ENCODE measurements at regions not wholly inside any gene's neighbourhood (a gene's known extent, or its start where the extent isn't known, plus 50 kb on each side); places are given as distances from the start of the nearest gene placed in this dataset.

DNA sequence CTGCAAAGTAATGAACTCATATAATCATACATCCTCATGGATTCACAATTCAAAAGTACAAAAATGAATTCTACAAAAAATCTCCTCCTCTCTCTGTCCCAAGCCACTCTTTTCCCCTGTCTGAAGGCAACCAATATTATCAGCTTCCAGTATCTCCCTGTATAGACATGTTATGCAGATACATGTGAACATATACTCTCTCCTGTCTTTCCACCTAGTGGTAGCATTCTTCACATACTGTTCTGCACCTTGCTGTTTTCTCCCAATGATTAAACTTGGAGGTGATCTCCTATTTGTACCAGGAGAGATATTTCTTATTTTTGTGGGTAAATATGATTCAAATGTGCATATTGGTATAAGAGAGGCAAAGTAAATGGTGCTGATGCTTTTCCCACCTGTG lies 416.4 kb downstream of the EPM2A start:
- DNase-seq: no peak

DNA sequence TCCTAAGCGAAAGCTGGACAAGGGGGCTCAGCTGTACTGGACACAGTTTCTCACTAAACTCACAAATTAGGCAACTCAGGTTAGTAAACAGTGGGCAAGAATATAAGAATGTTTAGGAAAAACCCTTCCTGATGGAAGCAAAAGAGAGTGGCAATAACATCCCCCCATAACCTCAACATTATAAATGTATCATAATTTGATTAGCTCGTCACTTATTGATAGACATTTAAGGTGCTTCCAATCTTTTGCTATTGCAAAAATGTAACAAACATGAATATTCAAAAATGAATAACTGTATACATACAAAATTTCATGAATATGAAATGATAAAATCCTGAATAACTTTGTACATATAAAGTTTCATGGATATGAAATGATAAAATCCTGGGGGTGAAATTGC lies 415.7 kb downstream of the EPM2A start:
- DNase-seq: no peak

DNA sequence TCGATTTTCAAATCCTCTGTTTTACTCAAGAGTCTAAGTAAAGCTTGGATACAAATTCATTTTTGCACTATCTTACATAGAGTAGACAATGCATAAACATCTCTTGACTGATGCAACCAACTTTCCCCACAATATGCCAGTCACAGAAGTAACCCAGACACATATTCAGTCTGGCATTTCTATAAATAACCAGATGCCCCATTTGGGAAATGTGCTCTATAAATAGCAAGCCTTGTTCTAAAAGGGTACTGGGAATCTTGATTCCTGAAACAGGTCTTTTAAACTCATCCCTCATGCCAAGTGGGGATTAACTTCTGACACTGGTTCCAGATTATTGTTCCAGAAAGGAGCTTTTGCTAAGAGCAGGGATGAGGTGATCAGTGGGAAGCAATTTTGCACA lies 411.7 kb downstream of the EPM2A start:
- DNase-seq: no peak

DNA sequence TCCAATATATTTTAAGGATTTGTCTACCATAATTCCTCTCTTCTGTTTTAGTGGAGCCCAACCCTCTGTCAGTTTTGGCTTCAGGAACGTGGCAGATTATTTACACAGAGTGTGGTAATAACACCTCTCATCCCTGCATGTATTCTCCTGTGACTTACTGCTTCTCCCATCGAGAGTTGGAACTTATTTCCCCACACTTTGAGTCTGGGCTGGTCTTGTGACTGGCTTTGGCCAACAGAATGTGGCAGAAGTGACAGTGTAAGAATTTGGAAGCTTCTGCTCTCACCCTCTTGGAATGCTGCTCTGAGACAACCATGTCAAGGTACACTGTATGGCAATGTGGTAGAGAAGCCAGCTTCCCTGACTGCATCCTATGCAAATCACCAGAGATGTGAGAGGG lies 407.7 kb downstream of the EPM2A start:
- no peak for DNase-seq

DNA sequence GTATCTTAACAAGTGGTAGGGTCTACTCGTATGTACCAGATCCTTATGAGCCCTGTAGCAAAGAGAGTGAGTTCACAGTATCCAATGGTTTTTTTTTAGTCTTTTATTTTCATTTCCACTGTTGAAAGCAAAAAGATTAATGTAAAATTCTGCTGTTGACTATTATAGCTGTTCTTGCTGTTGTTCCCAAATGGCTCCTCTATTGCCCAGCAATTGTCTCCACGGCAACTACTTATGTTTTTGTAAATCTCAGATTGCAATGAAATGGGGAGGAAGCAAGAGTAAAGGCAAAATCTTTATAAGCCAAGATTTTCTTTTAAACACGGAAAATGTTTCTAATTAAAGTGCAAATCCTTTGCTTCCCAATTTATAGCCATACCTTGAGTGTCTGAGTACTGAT lies 406.1 kb downstream of the EPM2A start:
- DNase-seq: no peak

GRCh38 chr6:145331066-145331465 lies 404.3 kb downstream of the EPM2A start:
- DNase-seq: no peak

DNA sequence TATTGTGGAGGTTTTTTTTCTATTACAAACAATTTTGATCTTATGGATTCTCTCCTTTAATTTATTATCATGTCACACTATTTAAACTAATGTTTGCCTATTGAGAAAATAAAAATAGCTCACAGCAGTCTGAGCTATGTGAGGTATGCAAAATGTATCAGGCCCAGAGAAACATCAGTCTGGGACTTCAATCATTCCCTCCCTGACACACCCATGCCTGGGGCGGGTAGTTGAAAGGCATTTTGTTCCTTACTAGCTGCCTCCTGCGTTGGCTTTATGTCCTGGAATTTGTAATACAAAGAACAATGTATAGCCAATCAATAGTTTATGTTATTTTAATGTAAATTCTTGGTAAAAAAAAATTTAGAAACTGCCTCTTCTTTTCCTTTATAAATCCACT lies 403.3 kb downstream of the EPM2A start:
- DNase-seq: no peak

GRCh38 chr6:145336119-145336518 lies 399.2 kb downstream of the EPM2A start:
- no peak for DNase-seq

- DNase-seq: no peak
Measured at GRCh38 chr6:145339089-145339488, 396.2 kb downstream of the EPM2A start.

DNA sequence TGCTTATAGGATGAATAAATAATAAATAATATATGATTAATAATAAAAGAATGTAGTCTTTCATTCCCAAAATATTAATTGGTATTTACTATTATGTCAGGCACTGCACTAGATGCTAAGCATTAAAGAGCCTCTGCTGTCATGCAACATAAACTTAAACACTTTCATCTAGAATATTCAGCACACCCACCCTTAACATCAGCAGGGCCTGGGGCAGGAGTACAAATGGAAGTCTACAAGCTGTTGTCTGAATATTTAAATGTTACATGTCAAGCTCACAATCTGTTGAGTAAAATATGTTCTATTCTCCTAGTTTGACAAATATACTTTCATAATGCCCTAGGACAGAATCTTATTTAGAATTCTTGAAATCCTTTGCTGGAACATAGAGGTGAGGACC lies 395.1 kb downstream of the EPM2A start:
- DNase-seq: no peak

- no peak for DNase-seq
Measured at GRCh38 chr6:145345094-145345493, 390.2 kb downstream of the EPM2A start.

- no peak for DNase-seq
Measured at GRCh38 chr6:145347216-145347615, 388.1 kb downstream of the EPM2A start.

DNA sequence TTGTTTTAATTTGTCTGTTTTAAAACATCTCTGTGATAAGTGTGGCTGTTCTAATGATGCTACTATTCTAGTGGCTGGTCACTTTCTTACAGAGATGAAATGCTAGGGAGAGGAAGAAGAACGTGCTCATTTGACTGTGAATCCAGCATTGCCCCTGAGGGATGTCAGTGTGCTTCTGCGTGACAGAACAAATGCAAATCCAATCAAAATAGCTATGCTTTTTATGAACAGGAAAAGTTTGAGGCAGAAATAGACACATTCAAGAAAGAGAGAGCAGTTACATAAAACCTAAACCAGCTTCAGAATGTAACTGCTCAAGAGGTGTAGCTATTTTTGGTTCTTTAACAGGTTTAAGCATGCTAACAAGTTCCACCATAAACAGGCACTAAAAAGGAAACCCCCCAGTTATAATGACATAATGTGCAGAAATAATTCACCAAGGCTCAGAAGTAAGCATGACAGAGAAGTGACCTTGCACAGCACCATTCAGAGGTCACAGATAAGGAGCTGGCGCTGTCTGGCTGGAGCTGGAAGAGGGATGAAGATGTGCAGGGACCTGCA lies 385.3 kb downstream of the EPM2A start:
- no peak for DNase-seq

DNA sequence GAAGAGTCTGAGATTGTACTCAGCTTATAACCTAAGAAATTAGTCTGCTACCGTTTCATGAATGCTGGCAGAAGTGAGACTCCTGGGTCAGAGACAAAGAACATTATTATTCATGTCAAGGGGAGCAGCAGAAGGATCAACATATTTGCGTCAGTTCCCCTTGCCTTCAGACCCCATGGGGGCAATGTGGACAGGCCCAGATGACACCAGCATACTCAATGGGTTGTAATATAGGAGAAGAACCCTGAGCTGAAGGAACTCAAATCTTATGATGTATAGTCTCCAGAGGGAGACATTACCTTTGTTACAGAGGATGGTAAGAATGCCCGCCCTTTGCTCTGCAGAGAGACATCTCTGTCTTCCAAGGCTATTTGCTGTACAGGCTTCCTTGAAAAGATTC lies 384.4 kb downstream of the EPM2A start:
- DNase-seq: no peak

DNA sequence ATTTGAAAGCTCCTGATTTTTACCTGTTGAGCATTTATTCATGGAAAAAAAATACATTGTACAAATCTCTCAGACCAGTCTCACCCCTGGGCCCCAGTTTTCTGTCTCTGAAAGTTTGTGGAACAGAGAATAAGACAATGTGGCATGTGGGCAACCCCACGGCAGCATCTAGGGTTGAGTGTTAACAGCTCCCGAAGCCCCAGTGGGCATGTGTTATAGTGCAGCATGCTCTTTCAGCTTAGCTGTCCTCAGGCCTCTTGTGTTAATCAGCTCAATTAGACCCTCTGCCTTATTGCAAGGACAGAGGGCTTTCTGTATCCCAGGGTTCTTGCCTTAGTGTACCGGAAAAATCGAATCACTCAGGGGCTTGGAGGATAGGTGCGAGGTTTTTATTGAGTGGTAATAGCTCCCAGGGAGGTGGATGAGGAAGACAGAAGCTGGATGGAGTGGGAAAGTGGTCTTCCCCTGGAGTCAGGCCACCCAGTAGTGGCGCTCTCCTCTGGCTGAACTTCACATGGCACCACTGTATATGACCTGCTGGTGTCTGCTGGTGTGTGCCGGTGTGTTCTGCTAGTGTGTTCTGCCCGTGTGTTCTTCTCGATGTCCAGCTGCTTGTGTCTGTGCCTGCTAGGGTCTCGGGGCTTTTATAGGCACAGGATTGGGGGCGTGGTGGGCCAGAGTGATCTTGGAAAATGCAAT lies 382.8 kb downstream of the EPM2A start:
- no peak for DNase-seq

- no peak for DNase-seq
Measured at GRCh38 chr6:145360865-145361264, 374.5 kb downstream of the EPM2A start.

DNA sequence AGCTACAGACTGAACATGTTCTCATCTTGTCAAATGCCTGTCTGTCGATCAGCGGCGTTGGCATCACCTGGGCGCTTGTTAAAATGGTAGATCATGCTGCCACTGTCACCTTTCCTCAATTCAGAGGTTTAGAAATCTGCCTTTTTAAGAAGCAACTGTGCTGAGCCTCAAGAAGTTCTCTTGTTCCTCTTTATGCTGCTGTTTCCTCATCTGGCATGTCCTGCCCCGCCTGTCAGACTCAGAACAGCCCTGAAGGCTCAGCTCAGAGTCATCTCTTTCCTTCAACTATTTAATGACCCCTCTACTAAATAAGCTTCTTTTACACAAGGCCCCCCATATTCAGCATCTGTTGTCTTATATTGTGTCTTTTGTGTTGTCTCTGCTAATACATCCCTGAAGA lies 368.2 kb downstream of the EPM2A start:
- DNase-seq: no peak

GRCh38 chr6:145368075-145368474 lies 367.2 kb downstream of the EPM2A start:
- no peak for DNase-seq

- no peak for DNase-seq
Measured at GRCh38 chr6:145370559-145370958, 364.8 kb downstream of the EPM2A start.

- DNase-seq: no peak
Measured at GRCh38 chr6:145372671-145373151, 362.6 kb downstream of the EPM2A start.

GRCh38 chr6:145373826-145374225 lies 361.5 kb downstream of the EPM2A start:
- no peak for DNase-seq

DNA sequence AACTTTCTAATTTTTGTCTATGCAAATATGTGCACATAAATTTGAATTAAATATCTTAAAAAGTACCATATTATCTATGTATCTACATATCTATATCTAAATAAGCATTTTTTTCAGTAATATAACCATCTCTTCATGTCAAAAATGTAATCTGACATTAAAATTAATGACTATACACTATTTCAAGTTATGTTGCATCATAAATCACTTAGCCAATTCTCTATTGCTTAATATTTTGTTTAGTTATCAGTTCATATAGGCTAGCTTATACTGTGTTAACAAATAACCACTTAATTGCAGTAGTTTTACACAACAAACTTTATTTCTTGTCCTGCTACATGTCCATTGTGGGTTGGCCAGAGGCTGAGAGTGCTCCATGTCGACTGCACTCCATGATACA lies 360.8 kb downstream of the EPM2A start:
- DNase-seq: no peak

DNA sequence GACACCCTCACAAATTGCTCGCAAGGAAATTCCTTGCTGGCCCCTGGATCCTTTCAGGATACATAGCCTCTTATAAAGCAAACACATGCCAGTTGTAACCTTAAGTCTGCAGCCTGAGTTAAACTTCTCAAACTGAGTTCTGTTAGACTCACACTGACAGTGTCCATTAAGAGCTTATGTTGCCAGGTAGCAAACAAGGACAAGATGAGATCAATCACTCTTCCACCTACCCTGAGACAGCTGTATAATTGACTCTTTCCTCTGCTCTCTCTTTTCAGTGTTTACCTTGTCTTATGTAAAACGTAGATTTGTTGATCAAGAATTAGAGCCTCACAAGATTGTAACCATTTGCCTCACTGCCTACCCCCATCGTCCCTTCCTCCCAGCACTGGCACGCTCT lies 359.8 kb downstream of the EPM2A start:
- no peak for DNase-seq

GRCh38 chr6:145380186-145380585 lies 355.1 kb downstream of the EPM2A start:
- no peak for DNase-seq

GRCh38 chr6:145381941-145382340 lies 353.4 kb downstream of the EPM2A start:
- DNase-seq: no peak
